Mononuclear cell (primary cell): ENCODE measurements at regions not wholly inside any gene's neighbourhood (a gene's known extent, or its start where the extent isn't known, plus 50 kb on each side); places are given as distances from the start of the nearest gene placed in this dataset.

ENCODE experiments used
- H3K27me3 ChIP-seq: 2 replicates; pipeline ENCODE4 v1.6.0; 2011; ENCODE audit warnings: low read length, control low read depth; ENCODE audit not compliant: insufficient read depth
- H3K4me1 ChIP-seq: 2 replicates; pipeline ENCODE4 v1.5.1; 2011; ENCODE audit warnings: mild to moderate bottlenecking, low read length, control low read depth; ENCODE audit not compliant: insufficient read depth
- H3K4me3 ChIP-seq: 2 replicates; pipeline ENCODE4 v1.5.1; 2011; ENCODE audit warnings: mild to moderate bottlenecking, low read length, moderate library complexity
- H3K9me3 ChIP-seq: 2 replicates; pipeline ENCODE4 v1.5.1; 2011; ENCODE audit warnings: low read depth, mild to moderate bottlenecking, control low read depth, low read length

GRCh38 chr4:129623233-129623875 is 527.4 kb downstream of the C4orf33 start:
- H3K27me3 ChIP-seq, result no peaks in the 10 kb centered on the region
- no peaks in the 10 kb centered on the region for H3K4me1 ChIP-seq
- no peak overlapping the region for H3K4me3 ChIP-seq
- H3K9me3 ChIP-seq, result no peaks in the 10 kb centered on the region

- H3K9me3 ChIP-seq, result no peaks in the 10 kb centered on the region
- H3K4me1 ChIP-seq, result no peaks in the 10 kb centered on the region
Measured at GRCh38 chr4:129641179-129641578, 545.2 kb downstream of the C4orf33 start.

GRCh38 chr4:129645461-129645860 is 549.5 kb downstream of the C4orf33 start:
- no peak overlapping the region for H3K4me3 ChIP-seq
- H3K27me3 ChIP-seq, result no peaks in the 10 kb centered on the region

More at GRCh38 chr4:129641179-129641578, 545.2 kb downstream of the C4orf33 start:
- H3K27me3 ChIP-seq, result no peaks in the 10 kb centered on the region
- no peak overlapping the region for H3K4me3 ChIP-seq

GRCh38 chr4:129668092-129668491 is 572.1 kb downstream of the C4orf33 start:
- Histone ChIP-seq H3K4me3 (no peak overlapping the region), H3K4me1 (no peaks in the 10 kb centered on the region), H3K27me3 (no peaks in the 10 kb centered on the region), H3K9me3 (no peaks in the 10 kb centered on the region)

More at GRCh38 chr4:129645461-129645860, 549.5 kb downstream of the C4orf33 start:
- H3K4me1 ChIP-seq, result no peaks in the 10 kb centered on the region
- H3K9me3 ChIP-seq, result no peaks in the 10 kb centered on the region

GRCh38 chr4:129672941-129673340 is 577.0 kb downstream of the C4orf33 start:
- Histone ChIP-seq H3K9me3 (no peaks in the 10 kb centered on the region), H3K4me3 (no peak overlapping the region), H3K27me3 (no peaks in the 10 kb centered on the region), H3K4me1 (no peaks in the 10 kb centered on the region)

- Histone ChIP-seq H3K4me1 (no peaks in the 10 kb centered on the region), H3K4me3 (no peak overlapping the region), H3K9me3 (no peaks in the 10 kb centered on the region), H3K27me3 (no peaks in the 10 kb centered on the region)
Measured at GRCh38 chr4:129675036-129675435, 579.1 kb downstream of the C4orf33 start.

GRCh38 chr4:129676934-129677333 is 581.0 kb downstream of the C4orf33 start:
- H3K4me1 ChIP-seq, result no peaks in the 10 kb centered on the region
- H3K27me3 ChIP-seq, result no peaks in the 10 kb centered on the region
- no peak overlapping the region for H3K4me3 ChIP-seq
- H3K9me3 ChIP-seq, result no peaks in the 10 kb centered on the region

GRCh38 chr4:129682586-129682985 is 586.6 kb downstream of the C4orf33 start:
- Histone ChIP-seq H3K27me3 (no peaks in the 10 kb centered on the region), H3K4me1 (no peaks in the 10 kb centered on the region), H3K9me3 (no peaks in the 10 kb centered on the region), H3K4me3 (no peak overlapping the region)

GRCh38 chr4:129707949-129708348 is 612.0 kb downstream of the C4orf33 start:
- Histone ChIP-seq H3K4me1 (no peaks in the 10 kb centered on the region), H3K9me3 (no peaks in the 10 kb centered on the region), H3K27me3 (no peaks in the 10 kb centered on the region), H3K4me3 (no peak overlapping the region)

GRCh38 chr4:129708784-129709183 is 612.8 kb downstream of the C4orf33 start:
- H3K4me1 ChIP-seq, result no peaks in the 10 kb centered on the region
- no peaks in the 10 kb centered on the region for H3K27me3 ChIP-seq
- H3K9me3 ChIP-seq, result no peaks in the 10 kb centered on the region
- H3K4me3 ChIP-seq, result no peak overlapping the region

GRCh38 chr4:129738175-129738574 is 642.2 kb downstream of the C4orf33 start:
- Histone ChIP-seq H3K27me3 (no peaks in the 10 kb centered on the region), H3K4me1 (no peaks in the 10 kb centered on the region), H3K9me3 (no peaks in the 10 kb centered on the region), H3K4me3 (no peak overlapping the region)

- H3K4me1 ChIP-seq, result no peaks in the 10 kb centered on the region
- no peaks in the 10 kb centered on the region for H3K9me3 ChIP-seq
- no peak overlapping the region for H3K4me3 ChIP-seq
- H3K27me3 ChIP-seq, result no peaks in the 10 kb centered on the region
Measured at GRCh38 chr4:129747756-129748155, 651.8 kb downstream of the C4orf33 start.

GRCh38 chr4:129748991-129749390 is 653.0 kb downstream of the C4orf33 start:
- no peaks in the 10 kb centered on the region for H3K27me3 ChIP-seq
- H3K4me3 ChIP-seq, result no peak overlapping the region
- H3K4me1 ChIP-seq, result no peaks in the 10 kb centered on the region
- H3K9me3 ChIP-seq, result no peaks in the 10 kb centered on the region

GRCh38 chr4:129751646-129752045 is 655.7 kb downstream of the C4orf33 start:
- H3K27me3 ChIP-seq, result no peaks in the 10 kb centered on the region
- H3K9me3 ChIP-seq, result no peaks in the 10 kb centered on the region
- H3K4me1 ChIP-seq, result no peaks in the 10 kb centered on the region
- H3K4me3 ChIP-seq, result no peak overlapping the region

- Histone ChIP-seq H3K4me1 (no peaks in the 10 kb centered on the region), H3K27me3 (no peaks in the 10 kb centered on the region), H3K4me3 (no peak overlapping the region), H3K9me3 (no peaks in the 10 kb centered on the region)
Measured at GRCh38 chr4:129783596-129783995, 687.6 kb downstream of the C4orf33 start.

GRCh38 chr4:129788486-129788885 is 692.5 kb downstream of the C4orf33 start:
- no peaks in the 10 kb centered on the region for H3K27me3 ChIP-seq
- no peak overlapping the region for H3K4me3 ChIP-seq
- H3K9me3 ChIP-seq, result no peaks in the 10 kb centered on the region
- no peaks in the 10 kb centered on the region for H3K4me1 ChIP-seq
